Limb (tissue), 2 donors: ENCODE measurements at regions not wholly inside any gene's neighbourhood (a gene's known extent, or its start where the extent isn't known, plus 50 kb on each side); places are given as distances from the start of the nearest gene placed in this dataset.

Source experiments
- DNase-seq, 2 donors: peaks; one replicate each; pipeline ENCODE4 v3.0.0-alpha.2; 2016; ENCODE audit errors: extremely low spot score in 2 of 2

GRCh38 chr17:71320009-71320796 lies 800.6 kb upstream of the SOX9 start:
- DNase-seq: no peak

GRCh38 chr17:71325117-71325516 lies 795.7 kb upstream of the SOX9 start:
- no peak for DNase-seq

GRCh38 chr17:71325886-71326285 lies 794.9 kb upstream of the SOX9 start:
- DNase-seq: no peak

GRCh38 chr17:71327376-71328059 lies 793.3 kb upstream of the SOX9 start:
- no peak for DNase-seq

GRCh38 chr17:71329310-71330098 lies 791.3 kb upstream of the SOX9 start:
- no peak for DNase-seq

GRCh38 chr17:71330099-71330375 lies 790.8 kb upstream of the SOX9 start:
- DNase-seq: no peak

GRCh38 chr17:71331754-71332325 lies 789.0 kb upstream of the SOX9 start:
- no peak for DNase-seq

- peak in 1 of 2 donors; percentile 26 for DNase-seq
Measured at GRCh38 chr17:71334048-71334751, 786.6 kb upstream of the SOX9 start.

- no peak for DNase-seq
Measured at GRCh38 chr17:71335212-71335611, 785.6 kb upstream of the SOX9 start.

- no peak for DNase-seq
Measured at GRCh38 chr17:71337938-71338337, 782.9 kb upstream of the SOX9 start.

- peak in 1 of 2 donors; percentile 15 for DNase-seq
Measured at GRCh38 chr17:71338396-71338795, 782.4 kb upstream of the SOX9 start.

- DNase-seq: no peak
Measured at GRCh38 chr17:71339206-71339605, 781.6 kb upstream of the SOX9 start.

- no peak for DNase-seq
Measured at GRCh38 chr17:71342737-71343136, 778.1 kb upstream of the SOX9 start.

GRCh38 chr17:71349908-71350600 lies 770.8 kb upstream of the SOX9 start:
- DNase-seq: no peak

GRCh38 chr17:71360301-71360700 lies 760.5 kb upstream of the SOX9 start:
- no peak for DNase-seq

GRCh38 chr17:71361656-71362450 lies 759.0 kb upstream of the SOX9 start:
- no peak for DNase-seq

- no peak for DNase-seq
Measured at GRCh38 chr17:71363661-71364060, 757.2 kb upstream of the SOX9 start.

- DNase-seq: no peak
Measured at GRCh38 chr17:71371809-71372208, 749.0 kb upstream of the SOX9 start.

GRCh38 chr17:71375948-71376347 lies 744.9 kb upstream of the SOX9 start:
- DNase-seq: no peak

GRCh38 chr17:71376933-71377332 lies 743.9 kb upstream of the SOX9 start:
- DNase-seq: no peak
